IMR-90 (cell line): ENCODE measurements at regions not wholly inside any gene's neighbourhood (a gene's known extent, or its start where the extent isn't known, plus 50 kb on each side); places are given as distances from the start of the nearest gene placed in this dataset.

ENCODE experiments used
- ATAC-seq: fragments of 200-7000 bp; cut with Tn5 transposase; 2 replicates; pipeline ENCODE4 v1.9.1; 2020; ENCODE audit warnings: low read depth, mild to moderate bottlenecking, moderate library complexity
- BruUV-seq: library from RNA; stranded (reverse); fragments of 400-500 nt; replicated peaks from 2 replicates; lab custom pipeline; 2021; lab: Mats Ljungman, UMichigan
- CTCF ChIA-PET: fragments of 300-600 bp; formaldehyde crosslinking; extraction: SDS; loops from one replicate; lab custom pipeline; 2021; ENCODE audit warnings: antibody characterized with exemption; lab: Yijun Ruan, JAX
- POLR2A ChIA-PET: fragments of 300-600 bp; sonication (Branson Sonifier 250); formaldehyde crosslinking; loops from one replicate; lab custom pipeline; 2022; ENCODE audit warnings: antibody characterized with exemption; ENCODE audit not compliant: unreplicated experiment; lab: Charles Lee
- DNase-seq: peaks from one replicate; pipeline ENCODE4 v3.0.0; 2013
- H2AFZ ChIP-seq: replicated peaks from 2 replicates; pipeline ENCODE3; 2013; ENCODE audit warnings: low read length, mild to moderate bottlenecking; ENCODE audit not compliant: poor library complexity
- H2AK5ac ChIP-seq: 2 replicates; pipeline ENCODE4 v1.6.1; 2013; ENCODE audit warnings: low read depth, low read length, inconsistent platforms
- H2AK9ac ChIP-seq: replicated peaks from 2 replicates; pipeline ENCODE3; 2013; ENCODE audit warnings: mild to moderate bottlenecking, low read depth, low read length, moderate library complexity; ENCODE audit not compliant: poor library complexity
- H2BK120ac ChIP-seq: 2 replicates; pipeline ENCODE4 v1.6.1; 2013; ENCODE audit warnings: low read depth, low read length, inconsistent platforms
- H2BK15ac ChIP-seq: 3 replicates; pipeline ENCODE4 v1.6.1; 2013; ENCODE audit warnings: low read depth, low read length, inconsistent platforms
- H2BK20ac ChIP-seq: 2 replicates; pipeline ENCODE4 v1.6.1; 2013; ENCODE audit warnings: low read depth, mild to moderate bottlenecking, inconsistent platforms, low read length, moderate library complexity
- H2BK5ac ChIP-seq: 2 replicates; pipeline ENCODE4 v1.6.1; 2013; ENCODE audit warnings: mild to moderate bottlenecking, low read depth, low read length, inconsistent platforms; ENCODE audit not compliant: poor library complexity, severe bottlenecking
- H3K14ac ChIP-seq: replicated peaks from 2 replicates; pipeline ENCODE4 v1.6.1; 2013; ENCODE audit warnings: low read depth, low read length, inconsistent platforms
- H3K18ac ChIP-seq: 2 replicates; pipeline ENCODE4 v1.6.1; 2013; ENCODE audit warnings: low read depth, low read length, control low read depth
- H3K23ac ChIP-seq: 2 replicates; pipeline ENCODE4 v1.6.1; 2013; ENCODE audit warnings: low read depth, low read length, inconsistent platforms
- H3K27ac ChIP-seq: 2 replicates; pipeline ENCODE4 v1.5.1; 2013; ENCODE audit warnings: mild to moderate bottlenecking, control low read depth, low read length; ENCODE audit not compliant: insufficient read depth
- H3K27me3 ChIP-seq: 2 replicates; pipeline ENCODE4 v1.6.1; 2013; ENCODE audit warnings: low read length; ENCODE audit not compliant: control insufficient read depth, insufficient read depth
- H3K36me3 ChIP-seq: 2 replicates; pipeline ENCODE4 v1.6.1; 2013; ENCODE audit warnings: low read length, mixed read lengths; ENCODE audit not compliant: control insufficient read depth, insufficient read depth
- H3K4ac ChIP-seq: 2 replicates; pipeline ENCODE4 v1.6.1; 2013; ENCODE audit warnings: low read depth, low read length, inconsistent platforms
- H3K4me1 ChIP-seq: 2 replicates; pipeline ENCODE4 v1.6.1; 2013; ENCODE audit warnings: low read length, mixed read lengths; ENCODE audit not compliant: control insufficient read depth, insufficient read depth
- H3K4me2 ChIP-seq: 2 replicates; pipeline ENCODE4 v1.6.1; 2013; ENCODE audit warnings: low read depth, mild to moderate bottlenecking, control low read depth, low read length, moderate library complexity
- H3K4me3 ChIP-seq: 2 replicates; pipeline ENCODE4 v1.5.1; 2013; ENCODE audit warnings: low read depth, mild to moderate bottlenecking, control low read depth, low read length, moderate library complexity; ENCODE audit not compliant: insufficient read depth
- H3K56ac ChIP-seq: 2 replicates; pipeline ENCODE4 v1.6.1; 2013; ENCODE audit warnings: low read length, inconsistent platforms; ENCODE audit not compliant: insufficient read depth; ENCODE audit errors: extremely low read depth
- H3K79me1 ChIP-seq, 2 experiments: 2 replicates each; pipeline ENCODE4 v1.6.1; 2013; ENCODE audit warnings: low read length in 2 of 2, inconsistent platforms in 1 of 2, low read depth in 1 of 2
- H3K9ac ChIP-seq: 2 replicates; pipeline ENCODE4 v1.6.1; 2013; ENCODE audit warnings: low read depth, low read length, control low read depth
- H3K9me1 ChIP-seq: 2 replicates; pipeline ENCODE4 v1.6.1; 2013; ENCODE audit warnings: low read length, inconsistent platforms; ENCODE audit not compliant: insufficient read depth
- H3K9me3 ChIP-seq: 2 replicates; pipeline ENCODE4 v1.6.1; 2013; ENCODE audit warnings: low read length; ENCODE audit not compliant: control insufficient read depth, insufficient read depth
- H4K20me1 ChIP-seq: 2 replicates; pipeline ENCODE4 v1.6.1; 2013; ENCODE audit warnings: low read length, inconsistent platforms; ENCODE audit not compliant: insufficient read depth
- H4K5ac ChIP-seq: 2 replicates; pipeline ENCODE4 v1.6.1; 2013; ENCODE audit warnings: mild to moderate bottlenecking, low read depth, low read length, control low read depth
- H4K8ac ChIP-seq, 2 experiments: 2 replicates each; pipeline ENCODE4 v1.6.1; 2013; ENCODE audit warnings: low read depth in 2 of 2, low read length in 2 of 2, control low read depth in 1 of 2, inconsistent platforms in 1 of 2
- H4K91ac ChIP-seq: 2 replicates; pipeline ENCODE4 v1.6.1; 2013; ENCODE audit warnings: low read depth, low read length, inconsistent platforms; ENCODE audit not compliant: insufficient read depth
- BHLHE40 ChIP-seq: fragments of 150-350 bp; IDR thresholded peaks from 2 replicates; pipeline ENCODE4 v1.6.1; 2016; ENCODE audit warnings: mild to moderate bottlenecking, low read depth, low read length
- CTCF ChIP-seq: conservative IDR thresholded peaks from 2 replicates; pipeline ENCODE4 v1.5.1; 2012; ENCODE audit warnings: mild to moderate bottlenecking, low read depth, low read length, improper control_type of control experiment
- FOS ChIP-seq: fragments of 150-350 bp; IDR thresholded peaks from 2 replicates; pipeline ENCODE4 v1.6.1; 2016; ENCODE audit warnings: low read depth, low read length
- MAZ ChIP-seq: IDR thresholded peaks from 2 replicates; pipeline ENCODE4 v1.6.1; 2012; ENCODE audit warnings: low read depth, mild to moderate bottlenecking, low read length, improper control_type of control experiment, moderate library complexity, borderline replicate concordance
- NFE2L2 ChIP-seq: fragments of 150-350 bp; IDR thresholded peaks from 2 replicates; pipeline ENCODE4 v1.6.1; 2016; ENCODE audit warnings: low read depth, mild to moderate bottlenecking, low read length
- RAD21 ChIP-seq: IDR thresholded peaks from 2 replicates; pipeline ENCODE4 v1.6.1; 2012; ENCODE audit warnings: low read length, improper control_type of control experiment
- RCOR1 ChIP-seq: IDR thresholded peaks from 2 replicates; pipeline ENCODE4 v1.6.1; 2012; ENCODE audit warnings: mild to moderate bottlenecking, low read length, improper control_type of control experiment; ENCODE audit not compliant: insufficient replicate concordance
- WGBS, 2 experiments: methylation state at CpG; one replicate each; pipeline versions ENCODE4 v1.1.5 to v1.1.7; 2013; ENCODE audit warnings: missing lambda C conversion rate in 2 of 2; ENCODE audit not compliant: insufficient read length in 1 of 2; ENCODE audit errors: extremely low coverage in 2 of 2; 5-methylcytosine and 5-hydroxymethylcytosine counted together
- dilution Hi-C: fragments of 300-500 bp; cut with HindIII; formaldehyde crosslinking; loops from one replicate; pipeline ENCODE4 v1.14.3; 2018; ENCODE audit warnings: low sequenced_read_pairs; ENCODE audit not compliant: unreplicated experiment
- in situ Hi-C: fragments of 300-500 bp; cut with MboI; formaldehyde crosslinking; loops from 3 replicates; pipeline ENCODE4 v1.14.3; 2019; ENCODE audit warnings: low sequenced_read_pairs, inconsistent platforms, mixed read lengths
- intact Hi-C: fragments of 100-400 bp; cut with micrococcal nuclease; formaldehyde crosslinking; loops from 2 replicates; pipeline ENCODE4 v1.10.0; 2022
- TF ChIP-seq, protein P1 (sequence below): fragments of 150-350 bp; IDR thresholded peaks from 2 replicates; pipeline ENCODE4 v1.6.1; 2016; ENCODE audit warnings: low read depth, mild to moderate bottlenecking, low read length, moderate library complexity, borderline replicate concordance

GRCh38 chr6:50975216-50975615 lies 156.5 kb downstream of the TFAP2B start:
- Histone ChIP-seq H2AK9ac (no peak overlapping the region), H3K23ac (no peak overlapping the region), H3K9me3 (peaks cover 6% of the 10 kb centered on the region), H3K18ac (no peak overlapping the region), H3K14ac (no peak overlapping the region), H4K20me1 (no peaks in the 10 kb centered on the region), H4K5ac (no peak overlapping the region), H2BK20ac (no peak overlapping the region), H3K36me3 (no peaks in the 10 kb centered on the region), H2AK5ac (no peak overlapping the region), H3K79me1 (no peaks in the 10 kb centered on the region), H4K91ac (no peak overlapping the region), H3K9me1 (no peaks in the 10 kb centered on the region), H3K56ac (no peak overlapping the region), H3K4ac (no peak overlapping the region), H4K8ac (no peak overlapping the region), H2BK15ac (no peak overlapping the region), H3K4me1 (no peaks in the 10 kb centered on the region), H3K27me3 (no peaks in the 10 kb centered on the region), H2BK120ac (no peak overlapping the region), H3K9ac (no peak overlapping the region), H3K4me2 (no peak overlapping the region), H2BK5ac (no peak overlapping the region), H3K27ac (no peak overlapping the region), H3K4me3 (no peak overlapping the region), H2AFZ (no peak overlapping the region)
- intact Hi-C loops (no loop called here), dilution Hi-C loops (no loop called here), in situ Hi-C loops (no loop called here)
- no peak for TF ChIP-seq NFE2L2
- no peak for TF ChIP-seq RCOR1
- TF ChIP-seq, protein P1, sequence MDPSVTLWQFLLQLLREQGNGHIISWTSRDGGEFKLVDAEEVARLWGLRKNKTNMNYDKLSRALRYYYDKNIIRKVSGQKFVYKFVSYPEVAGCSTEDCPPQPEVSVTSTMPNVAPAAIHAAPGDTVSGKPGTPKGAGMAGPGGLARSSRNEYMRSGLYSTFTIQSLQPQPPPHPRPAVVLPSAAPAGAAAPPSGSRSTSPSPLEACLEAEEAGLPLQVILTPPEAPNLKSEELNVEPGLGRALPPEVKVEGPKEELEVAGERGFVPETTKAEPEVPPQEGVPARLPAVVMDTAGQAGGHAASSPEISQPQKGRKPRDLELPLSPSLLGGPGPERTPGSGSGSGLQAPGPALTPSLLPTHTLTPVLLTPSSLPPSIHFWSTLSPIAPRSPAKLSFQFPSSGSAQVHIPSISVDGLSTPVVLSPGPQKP, result no peak
- no peak for TF ChIP-seq FOS
- TF ChIP-seq MAZ, result no peak
- no peak for TF ChIP-seq CTCF
- no peak for TF ChIP-seq RAD21
- TF ChIP-seq BHLHE40, result no peak
- DNase-seq (no peak), ATAC-seq (no peak)
- no TSS peak for BruUV-seq
- no CpG with 5 or more reads among the region's 2 CpGs for WGBS, 2 experiments
- CTCF ChIA-PET, result no interaction called here
- POLR2A ChIA-PET, result no interaction called here
